ENCODE measurements at regions not wholly inside any gene's neighbourhood (a gene's known extent, or its start where the extent isn't known, plus 50 kb on each side); places are given as distances from the start of the nearest gene placed in this dataset.
"Not testable (repeated sequence)": the region's sequence is repeated elsewhere in the genome, so short reads cannot be mapped to it uniquely, and the experiment has no call there.

GRCh38 chr3:94406595-94406994 lies 343.7 kb downstream of the NSUN3 start:
- no peak for DNase-seq (ENCODE audit: low read depth in 2 of 2)

- DNase-seq (ENCODE audit: low read depth in 2 of 2), result not testable (repeated sequence)
Measured at GRCh38 chr3:94412936-94413335, 350.1 kb downstream of the NSUN3 start.

GRCh38 chr3:94413336-94414108 lies 350.7 kb downstream of the NSUN3 start:
- no peak for DNase-seq (ENCODE audit: low read depth in 2 of 2)

- no peak for DNase-seq (ENCODE audit: low read depth in 2 of 2)
Measured at GRCh38 chr3:94414418-94414817, 351.6 kb downstream of the NSUN3 start.

GRCh38 chr3:94416768-94417167 lies 353.9 kb downstream of the NSUN3 start:
- DNase-seq (ENCODE audit: low read depth in 2 of 2), result no peak

DNA sequence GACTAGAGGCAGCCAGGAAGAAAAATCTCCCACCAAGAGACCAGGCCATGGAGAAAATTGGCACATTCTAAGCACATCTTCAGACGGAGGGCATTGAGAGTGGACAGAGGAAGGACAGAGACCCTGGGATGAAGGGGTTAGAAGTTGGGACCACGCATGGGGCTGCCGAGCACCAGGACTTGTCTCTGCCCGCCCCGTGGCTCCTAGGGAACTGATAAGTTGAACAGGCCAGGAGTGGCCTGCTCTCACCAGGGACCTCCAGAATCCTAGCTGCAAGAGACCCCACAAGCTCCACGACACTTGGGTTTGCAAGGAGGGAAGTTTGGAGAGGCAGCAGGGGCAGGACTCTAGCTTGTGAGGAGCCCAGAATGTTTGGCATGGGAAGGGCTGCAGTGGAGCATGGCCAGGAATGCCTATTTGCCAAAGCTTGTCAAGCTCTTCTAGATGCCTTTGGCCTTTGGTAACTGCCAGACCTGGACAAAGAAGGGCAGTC lies 355.1 kb downstream of the NSUN3 start:
- DNase-seq (ENCODE audit: low read depth in 2 of 2), result no peak

DNA sequence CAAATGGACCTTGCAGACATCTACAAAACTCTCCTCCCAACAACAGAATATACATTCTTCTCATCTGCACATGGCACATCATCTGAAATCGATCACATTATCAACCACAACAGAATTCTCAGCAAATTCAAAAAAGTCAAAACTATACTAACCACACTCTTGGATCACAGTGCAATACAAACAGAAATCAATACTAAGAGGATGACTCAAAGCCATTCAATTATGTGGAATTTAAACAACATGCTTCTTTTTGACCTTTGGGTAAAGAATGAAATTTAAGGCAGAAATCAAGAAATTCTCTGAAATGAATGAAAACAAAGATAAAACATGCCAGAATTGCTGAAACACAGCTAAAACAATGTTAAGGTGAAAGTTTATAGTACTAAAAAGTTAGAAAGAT lies 358.1 kb downstream of the NSUN3 start:
- no peak for DNase-seq (ENCODE audit: low read depth in 2 of 2)

DNA sequence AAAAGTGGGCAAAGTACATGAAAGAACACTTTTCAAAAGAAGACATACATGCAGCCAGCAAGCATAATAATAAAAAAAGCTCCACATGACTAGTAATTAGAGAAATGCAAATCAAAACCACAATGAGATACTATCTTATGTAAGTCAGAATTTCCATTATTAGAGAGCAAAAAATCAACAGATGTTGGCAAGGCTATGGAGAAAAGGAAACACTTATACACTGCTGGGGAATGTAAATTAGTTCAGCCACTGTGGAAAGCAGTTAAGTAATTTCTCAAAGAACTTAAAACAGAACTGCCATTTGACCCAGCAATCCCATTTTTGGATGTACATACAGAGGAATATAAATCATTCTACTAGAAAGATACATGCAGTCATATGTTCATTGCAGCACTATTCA lies 360.7 kb downstream of the NSUN3 start:
- DNase-seq (ENCODE audit: low read depth in 2 of 2), result no peak

GRCh38 chr3:94429517-94429916 lies 366.7 kb downstream of the NSUN3 start:
- no peak for DNase-seq (ENCODE audit: low read depth in 2 of 2)

GRCh38 chr3:94431876-94432570 lies 369.2 kb downstream of the NSUN3 start:
- DNase-seq (ENCODE audit: low read depth in 2 of 2), result no peak

GRCh38 chr3:94433811-94434210 lies 370.9 kb downstream of the NSUN3 start:
- DNase-seq (ENCODE audit: low read depth in 2 of 2), result no peak

GRCh38 chr3:94440767-94441493 lies 378.1 kb downstream of the NSUN3 start:
- DNase-seq (ENCODE audit: low read depth in 2 of 2), result no peak

GRCh38 chr3:94441494-94441847 lies 378.6 kb downstream of the NSUN3 start:
- no peak for DNase-seq (ENCODE audit: low read depth in 2 of 2)

GRCh38 chr3:94453864-94454263 lies 391.0 kb downstream of the NSUN3 start:
- no peak for DNase-seq (ENCODE audit: low read depth in 2 of 2)

- DNase-seq (ENCODE audit: low read depth in 2 of 2), result no peak
Measured at GRCh38 chr3:94459167-94459566, 396.3 kb downstream of the NSUN3 start.

GRCh38 chr3:94460931-94461330 lies 398.1 kb downstream of the NSUN3 start:
- DNase-seq (ENCODE audit: low read depth in 2 of 2), result no peak

DNA sequence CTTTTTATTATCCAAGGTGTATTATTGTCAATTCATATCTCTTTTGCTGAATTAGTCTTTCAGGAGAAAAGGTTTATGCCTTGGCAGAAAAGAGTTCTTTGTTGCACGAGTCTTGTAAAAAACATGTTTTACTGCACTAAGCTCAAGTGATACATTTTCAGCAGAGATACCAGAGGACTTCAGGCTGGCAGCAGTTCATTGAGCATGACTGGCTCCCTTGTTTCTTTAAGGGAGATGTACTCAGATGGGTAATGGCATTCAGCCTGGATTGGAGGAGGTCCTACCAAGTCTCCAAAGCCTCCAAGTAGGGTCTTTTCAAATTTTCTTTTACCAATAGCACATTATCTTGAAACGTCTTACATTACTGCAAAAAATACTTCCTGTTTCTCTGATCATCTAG lies 400.1 kb downstream of the NSUN3 start:
- DNase-seq (ENCODE audit: low read depth in 2 of 2), result no peak

GRCh38 chr3:94472511-94472910 lies 409.6 kb downstream of the NSUN3 start:
- no peak for DNase-seq (ENCODE audit: low read depth in 2 of 2)

DNA sequence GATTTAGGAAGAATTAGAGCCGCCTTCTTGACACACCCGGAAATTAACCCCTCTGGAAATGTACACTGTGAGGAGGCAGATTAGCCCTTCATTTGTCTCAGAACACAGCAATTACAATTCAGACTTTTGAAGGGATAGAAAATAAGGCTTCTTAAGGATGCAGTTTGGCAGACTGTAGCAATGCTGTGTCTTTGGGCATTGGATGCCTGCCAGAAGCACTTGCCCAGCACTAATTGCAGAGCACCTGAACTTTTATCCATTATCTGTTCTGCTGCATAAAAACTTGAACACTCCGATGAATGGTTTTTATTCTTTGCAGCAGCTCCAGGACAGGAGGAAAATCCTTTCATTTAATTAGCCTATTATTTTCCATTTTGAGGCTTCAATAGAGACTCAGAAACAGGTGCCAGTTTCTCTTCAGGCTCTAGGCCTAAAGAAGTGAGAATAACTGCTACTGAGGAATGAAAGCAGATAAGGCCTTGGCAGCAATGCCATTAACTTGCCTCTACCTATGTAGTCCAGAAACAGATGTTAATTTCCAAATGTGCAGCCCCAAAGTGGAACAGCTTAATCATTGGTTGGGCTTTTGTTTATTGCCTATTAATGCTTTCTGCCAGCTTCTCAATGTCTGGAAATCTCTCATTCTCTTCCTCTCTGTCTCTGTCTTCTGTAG lies 418.5 kb downstream of the NSUN3 start:
- DNase-seq (ENCODE audit: low read depth in 2 of 2), result no peak

DNA sequence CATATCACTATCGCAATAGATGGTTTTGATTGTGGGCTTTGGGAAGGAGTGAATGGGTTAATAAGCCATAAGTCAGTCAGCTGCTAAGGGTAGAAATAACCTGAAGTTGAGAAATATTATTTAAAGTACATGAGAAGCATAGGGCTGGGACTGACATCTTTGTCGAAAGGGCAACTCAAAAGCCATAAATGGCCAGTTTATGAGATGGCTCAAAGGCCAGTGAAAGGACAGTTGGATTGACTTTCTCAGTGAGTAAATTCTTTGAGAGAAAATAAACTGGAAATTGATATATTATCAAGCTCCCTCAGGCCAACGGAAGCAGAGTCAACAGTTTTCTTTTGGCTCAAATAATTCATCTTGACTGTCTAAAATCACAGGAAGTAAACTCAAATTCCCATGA lies 419.8 kb downstream of the NSUN3 start:
- no peak for DNase-seq (ENCODE audit: low read depth in 2 of 2)

- no peak for DNase-seq (ENCODE audit: low read depth in 2 of 2)
Measured at GRCh38 chr3:94483403-94483802, 420.5 kb downstream of the NSUN3 start.

GRCh38 chr3:94494992-94495391 lies 432.1 kb downstream of the NSUN3 start:
- DNase-seq (ENCODE audit: low read depth in 2 of 2), result no peak

Data from activated CD4-positive, alpha-beta T cell treated with anti-CD3 and anti-CD28 coated beads for 24 hours (primary cell).